ENCODE measurements at regions not wholly inside any gene's neighbourhood (a gene's known extent, or its start where the extent isn't known, plus 50 kb on each side); places are given as distances from the start of the nearest gene placed in this dataset.

DNA sequence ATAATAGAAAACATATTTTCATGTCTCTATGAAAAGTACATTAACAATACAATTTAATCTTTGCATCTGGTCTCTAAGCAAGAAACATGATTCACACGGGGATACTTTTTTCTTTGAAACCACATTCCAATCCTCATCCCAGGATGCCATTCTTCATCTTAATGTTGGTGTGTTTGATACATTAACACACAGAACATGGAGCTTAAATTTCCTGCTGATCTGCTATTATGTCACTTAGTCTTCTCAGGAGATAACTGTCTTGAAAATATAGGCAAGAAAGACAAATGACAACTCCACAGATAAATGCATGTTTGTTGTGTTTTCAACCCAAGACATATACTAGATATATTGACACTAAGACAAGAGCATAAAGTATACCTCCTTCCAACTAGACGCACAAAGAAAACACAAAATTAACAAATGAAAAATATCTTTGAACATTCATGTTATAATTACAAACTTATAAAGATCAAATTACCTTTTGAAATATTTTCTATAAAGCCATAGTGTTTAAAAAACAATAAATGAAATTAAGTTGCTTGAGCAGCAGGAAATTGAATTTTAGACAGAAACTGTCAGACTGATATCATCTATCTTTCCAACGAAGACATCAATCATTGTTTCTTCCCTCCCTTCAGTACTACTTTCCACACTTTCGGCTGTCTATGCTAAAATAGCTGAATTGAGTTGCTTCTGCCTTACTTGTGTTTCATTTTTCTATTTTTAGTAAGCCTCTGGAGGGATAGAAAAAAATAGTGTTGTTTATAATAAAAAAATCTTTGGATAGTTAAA, 1676.7 kb upstream of the CDH9 start:
- intact Hi-C loops (cut with micrococcal nuclease), result no loop called here
- Mint-ChIP-seq H3K4me3 (ENCODE audit: low read depth) (no peak overlapping the region), H3K9me3 (peaks cover 24% of the 10 kb centered on the region), H3K27me3 (ENCODE audit: low read depth) (no peaks in the 10 kb centered on the region), H3K27ac (no peak overlapping the region), H3K36me3 (ENCODE audit: low read depth) (no peaks in the 10 kb centered on the region), H3K4me1 (ENCODE audit: low read depth) (no peaks in the 10 kb centered on the region)
- no peak for DNase-seq (ENCODE audit: low spot score)

DNA sequence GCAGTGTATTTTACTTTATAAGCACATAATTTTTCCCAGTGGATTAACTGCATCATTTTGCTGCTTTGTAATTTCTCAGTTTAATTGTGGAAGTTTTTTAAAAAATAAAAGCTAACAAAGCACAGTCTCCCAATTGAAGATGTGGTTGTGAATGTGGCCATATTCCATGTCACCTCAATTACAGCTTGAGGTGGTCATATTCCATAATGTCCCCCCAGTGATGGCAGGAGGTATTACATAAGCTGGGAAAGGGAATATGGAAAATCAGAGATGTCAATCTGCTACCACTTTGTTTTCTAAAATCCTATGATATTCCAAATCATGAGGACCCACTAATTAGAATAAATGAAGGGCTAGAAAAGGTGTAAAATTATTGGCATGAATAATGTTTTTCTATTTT, 1672.0 kb upstream of the CDH9 start:
- no peak overlapping the region for H3K4me3 Mint-ChIP-seq (ENCODE audit: low read depth)
- intact Hi-C loops (cut with micrococcal nuclease), result no loop called here
- DNase-seq (ENCODE audit: low spot score), result no peak
- no peak overlapping the region for H3K27ac Mint-ChIP-seq
- H3K27me3 Mint-ChIP-seq (ENCODE audit: low read depth), result no peaks in the 10 kb centered on the region
- H3K36me3 Mint-ChIP-seq (ENCODE audit: low read depth), result no peaks in the 10 kb centered on the region
- no peaks in the 10 kb centered on the region for H3K4me1 Mint-ChIP-seq (ENCODE audit: low read depth)
- H3K9me3 Mint-ChIP-seq, result peaks cover 38% of the 10 kb centered on the region

DNA sequence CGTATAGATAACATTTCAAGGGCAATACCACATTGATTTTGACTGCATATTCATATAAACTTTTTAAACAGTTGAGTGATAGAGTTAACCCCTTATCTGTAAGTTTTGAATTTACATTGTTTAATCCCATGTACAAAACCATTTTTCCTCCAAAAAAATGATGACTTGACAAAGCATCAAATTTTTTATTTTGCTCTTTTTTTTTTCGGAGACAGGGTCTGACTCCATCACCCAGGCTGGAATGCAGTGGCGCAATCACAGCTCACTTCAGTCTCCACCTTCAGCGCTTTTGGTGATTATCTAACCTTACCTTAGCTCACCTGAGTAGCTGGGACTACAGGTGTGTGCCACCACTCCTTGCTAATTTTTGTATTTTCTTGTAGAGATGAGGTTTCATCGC, 1670.1 kb upstream of the CDH9 start:
- Mint-ChIP-seq H3K27ac (no peak overlapping the region), H3K4me3 (ENCODE audit: low read depth) (no peak overlapping the region), H3K4me1 (ENCODE audit: low read depth) (no peaks in the 10 kb centered on the region), H3K27me3 (ENCODE audit: low read depth) (no peaks in the 10 kb centered on the region), H3K36me3 (ENCODE audit: low read depth) (no peaks in the 10 kb centered on the region), H3K9me3 (peaks cover 36% of the 10 kb centered on the region)
- no peak for DNase-seq (ENCODE audit: low spot score)
- intact Hi-C loops (cut with micrococcal nuclease), result no loop called here

DNA sequence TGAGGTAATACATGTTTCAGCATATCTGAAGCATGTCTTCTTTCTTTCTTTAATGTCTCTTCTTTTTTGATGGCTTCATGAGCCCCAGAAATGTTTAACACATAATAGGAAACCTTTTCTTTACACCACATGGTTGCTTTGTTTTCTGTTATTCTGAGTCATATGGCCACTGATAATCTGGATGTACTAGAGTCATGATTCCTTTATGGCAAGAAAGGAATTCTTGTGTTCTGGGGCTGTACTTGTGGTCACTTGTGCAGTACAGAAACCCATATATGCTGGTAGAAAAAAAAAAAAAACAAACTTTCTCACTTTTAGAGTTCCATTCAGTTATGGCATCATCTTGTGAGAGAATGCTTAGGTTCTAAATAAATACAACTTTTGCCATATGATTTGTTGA, 1669.3 kb upstream of the CDH9 start:
- DNase-seq (ENCODE audit: low spot score), result no peak
- no peaks in the 10 kb centered on the region for H3K27me3 Mint-ChIP-seq (ENCODE audit: low read depth)
- H3K36me3 Mint-ChIP-seq (ENCODE audit: low read depth), result no peaks in the 10 kb centered on the region
- no peak overlapping the region for H3K27ac Mint-ChIP-seq
- intact Hi-C loops (cut with micrococcal nuclease), result no loop called here
- H3K9me3 Mint-ChIP-seq, result peaks cover 31% of the 10 kb centered on the region
- no peak overlapping the region for H3K4me3 Mint-ChIP-seq (ENCODE audit: low read depth)
- no peaks in the 10 kb centered on the region for H3K4me1 Mint-ChIP-seq (ENCODE audit: low read depth)

DNA sequence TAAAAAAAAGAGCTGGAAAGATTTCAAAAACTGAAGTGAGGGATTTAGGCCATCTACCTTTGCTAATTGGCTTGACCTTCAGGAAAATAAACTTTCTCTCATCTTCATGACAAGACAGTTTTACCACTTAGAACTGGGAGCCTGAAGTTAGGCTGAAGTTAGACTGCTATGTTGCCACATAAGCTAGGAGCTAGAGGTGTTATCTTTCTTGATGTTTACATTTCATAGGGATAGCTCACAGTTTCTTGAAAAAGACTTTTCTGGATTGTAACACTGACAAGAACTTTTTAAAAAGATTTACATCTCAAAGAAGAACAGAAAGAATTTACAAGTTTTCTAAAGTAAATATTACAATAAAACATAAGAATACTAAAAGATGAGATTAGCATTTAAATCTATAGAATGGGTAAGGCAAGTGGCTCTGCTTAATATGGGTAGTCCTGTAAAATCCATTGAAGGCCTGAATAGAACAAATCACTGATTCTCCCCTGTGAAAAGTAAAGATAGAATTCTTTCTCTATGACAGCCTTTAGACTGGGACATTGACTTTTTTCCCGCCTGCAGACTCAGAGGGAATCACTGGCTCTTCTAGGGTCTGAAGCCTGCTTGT, 1665.4 kb upstream of the CDH9 start:
- H3K9me3 Mint-ChIP-seq, result peaks cover 34% of the 10 kb centered on the region
- H3K4me3 Mint-ChIP-seq (ENCODE audit: low read depth), result no peak overlapping the region
- H3K27ac Mint-ChIP-seq, result no peak overlapping the region
- H3K4me1 Mint-ChIP-seq (ENCODE audit: low read depth), result no peaks in the 10 kb centered on the region
- H3K27me3 Mint-ChIP-seq (ENCODE audit: low read depth), result no peaks in the 10 kb centered on the region
- intact Hi-C loops (cut with micrococcal nuclease), result no loop called here
- no peaks in the 10 kb centered on the region for H3K36me3 Mint-ChIP-seq (ENCODE audit: low read depth)
- DNase-seq (ENCODE audit: low spot score), result no peak

DNA sequence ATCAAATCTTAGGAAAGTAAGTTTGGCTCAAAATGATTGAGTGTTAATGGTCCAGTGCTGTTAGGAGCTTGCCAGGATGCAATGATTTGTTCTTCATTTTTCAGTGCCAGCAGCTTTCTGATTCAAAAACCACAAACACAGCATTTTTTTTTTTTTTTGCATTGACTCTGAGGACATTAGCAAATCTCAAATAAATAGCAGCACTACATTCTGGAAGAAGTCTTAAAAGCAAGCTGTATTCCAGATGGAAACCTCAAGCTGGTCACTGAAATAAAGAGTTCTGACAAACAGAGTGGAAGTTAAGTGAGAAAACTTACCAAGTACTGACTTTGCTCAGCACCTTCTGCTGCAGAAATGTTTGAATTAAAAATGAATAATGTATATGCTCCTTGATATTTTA, 1653.1 kb upstream of the CDH9 start:
- intact Hi-C loops (cut with micrococcal nuclease), result no loop called here
- Mint-ChIP-seq H3K27ac (no peak overlapping the region), H3K4me1 (ENCODE audit: low read depth) (no peaks in the 10 kb centered on the region), H3K36me3 (ENCODE audit: low read depth) (no peaks in the 10 kb centered on the region), H3K9me3 (peaks cover 13% of the 10 kb centered on the region), H3K27me3 (ENCODE audit: low read depth) (no peaks in the 10 kb centered on the region), H3K4me3 (ENCODE audit: low read depth) (no peak overlapping the region)
- no peak for DNase-seq (ENCODE audit: low spot score)

DNA sequence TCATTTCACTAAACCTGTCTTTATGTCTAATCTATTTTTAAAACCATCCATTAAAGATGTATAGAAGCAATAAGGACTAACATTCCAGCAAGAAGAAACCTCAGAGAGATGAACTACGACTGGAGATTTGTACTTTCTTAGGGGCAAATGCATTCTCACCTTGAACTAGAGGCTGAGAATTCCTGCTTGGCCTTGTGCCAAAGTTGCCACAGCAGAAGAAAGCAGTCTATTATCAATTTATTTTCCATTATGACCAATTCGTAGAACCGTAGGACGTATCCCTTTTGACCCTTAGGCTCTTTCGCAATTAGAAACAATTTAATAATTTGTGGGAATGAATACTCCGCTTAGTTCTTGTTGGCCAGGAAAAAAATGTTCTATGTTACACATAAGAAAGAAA, 1647.4 kb upstream of the CDH9 start:
- Mint-ChIP-seq H3K27ac (no peak overlapping the region), H3K27me3 (ENCODE audit: low read depth) (no peaks in the 10 kb centered on the region), H3K36me3 (ENCODE audit: low read depth) (no peaks in the 10 kb centered on the region), H3K9me3 (peaks cover 15% of the 10 kb centered on the region), H3K4me1 (ENCODE audit: low read depth) (no peaks in the 10 kb centered on the region), H3K4me3 (ENCODE audit: low read depth) (no peak overlapping the region)
- DNase-seq (ENCODE audit: low spot score), result no peak
- intact Hi-C loops (cut with micrococcal nuclease), result no loop called here

DNA sequence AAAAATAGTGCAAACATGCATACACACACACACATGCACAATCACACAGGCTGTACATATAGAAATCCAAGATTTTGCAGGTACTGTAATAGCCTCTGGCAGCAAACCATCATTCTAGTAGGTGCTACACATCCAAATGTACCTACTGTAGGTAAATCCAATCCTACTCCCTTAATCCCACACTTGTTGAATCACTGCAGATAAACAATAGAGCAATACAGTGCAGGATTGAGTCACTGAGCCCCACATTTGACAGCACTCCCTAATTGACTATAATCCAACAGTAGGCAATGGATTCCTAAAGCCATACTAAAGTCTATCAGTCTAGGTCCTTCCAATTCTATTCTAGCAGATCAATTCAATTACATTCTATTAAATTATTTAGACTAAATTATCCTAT, 1640.5 kb upstream of the CDH9 start:
- H3K4me1 Mint-ChIP-seq (ENCODE audit: low read depth), result no peaks in the 10 kb centered on the region
- H3K27me3 Mint-ChIP-seq (ENCODE audit: low read depth), result no peaks in the 10 kb centered on the region
- H3K36me3 Mint-ChIP-seq (ENCODE audit: low read depth), result no peaks in the 10 kb centered on the region
- H3K9me3 Mint-ChIP-seq, result peaks cover 15% of the 10 kb centered on the region
- intact Hi-C loops (cut with micrococcal nuclease), result no loop called here
- no peak overlapping the region for H3K4me3 Mint-ChIP-seq (ENCODE audit: low read depth)
- no peak overlapping the region for H3K27ac Mint-ChIP-seq
- no peak for DNase-seq (ENCODE audit: low spot score)

DNA sequence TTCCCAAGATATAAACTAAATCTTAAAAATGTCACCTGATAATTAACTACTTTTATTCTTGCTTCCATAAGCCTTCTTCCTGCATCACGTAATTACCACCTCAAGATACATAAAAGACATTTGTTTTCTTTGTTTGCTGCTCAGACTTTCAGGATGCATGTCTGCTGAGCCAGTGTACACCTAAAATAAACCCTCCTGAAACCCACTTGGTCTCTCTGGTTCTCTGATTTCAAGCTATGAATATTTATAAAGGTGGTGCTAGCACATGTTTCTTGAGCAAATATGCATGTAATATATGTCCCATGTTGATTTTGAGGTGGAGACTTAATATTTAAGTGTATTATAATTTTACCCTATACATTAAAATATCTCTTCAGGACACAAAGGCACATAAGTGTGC, 1627.7 kb upstream of the CDH9 start:
- no peaks in the 10 kb centered on the region for H3K4me1 Mint-ChIP-seq (ENCODE audit: low read depth)
- no peaks in the 10 kb centered on the region for H3K27me3 Mint-ChIP-seq (ENCODE audit: low read depth)
- intact Hi-C loops (cut with micrococcal nuclease), result no loop called here
- H3K36me3 Mint-ChIP-seq (ENCODE audit: low read depth), result no peaks in the 10 kb centered on the region
- no peak overlapping the region for H3K4me3 Mint-ChIP-seq (ENCODE audit: low read depth)
- no peak overlapping the region for H3K27ac Mint-ChIP-seq
- DNase-seq (ENCODE audit: low spot score), result no peak
- H3K9me3 Mint-ChIP-seq, result peaks cover 60% of the 10 kb centered on the region

DNA sequence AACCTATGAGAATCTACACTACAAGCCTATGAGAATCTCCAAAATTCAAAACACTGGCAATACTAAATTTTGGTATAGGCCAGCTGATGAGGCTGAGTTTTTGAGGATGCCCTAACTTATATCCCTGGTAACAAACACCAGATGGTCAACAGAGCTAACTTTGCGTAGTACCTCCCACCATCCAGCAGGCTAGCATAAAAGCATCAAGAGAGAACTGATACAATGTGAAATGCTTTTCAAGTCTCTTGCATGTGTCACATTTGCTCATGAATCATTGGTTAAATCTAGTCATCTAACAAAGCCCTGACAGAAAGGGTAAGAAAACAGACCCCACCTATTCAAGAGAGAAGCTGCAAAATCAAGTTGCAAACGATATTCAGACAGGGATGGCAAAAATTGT, 1609.7 kb upstream of the CDH9 start:
- peaks cover 46% of the 10 kb centered on the region for H3K9me3 Mint-ChIP-seq
- no peaks in the 10 kb centered on the region for H3K4me1 Mint-ChIP-seq (ENCODE audit: low read depth)
- H3K27me3 Mint-ChIP-seq (ENCODE audit: low read depth), result no peaks in the 10 kb centered on the region
- DNase-seq (ENCODE audit: low spot score), result no peak
- intact Hi-C loops (cut with micrococcal nuclease), result no loop called here
- no peaks in the 10 kb centered on the region for H3K36me3 Mint-ChIP-seq (ENCODE audit: low read depth)
- no peak overlapping the region for H3K27ac Mint-ChIP-seq
- no peak overlapping the region for H3K4me3 Mint-ChIP-seq (ENCODE audit: low read depth)

DNA sequence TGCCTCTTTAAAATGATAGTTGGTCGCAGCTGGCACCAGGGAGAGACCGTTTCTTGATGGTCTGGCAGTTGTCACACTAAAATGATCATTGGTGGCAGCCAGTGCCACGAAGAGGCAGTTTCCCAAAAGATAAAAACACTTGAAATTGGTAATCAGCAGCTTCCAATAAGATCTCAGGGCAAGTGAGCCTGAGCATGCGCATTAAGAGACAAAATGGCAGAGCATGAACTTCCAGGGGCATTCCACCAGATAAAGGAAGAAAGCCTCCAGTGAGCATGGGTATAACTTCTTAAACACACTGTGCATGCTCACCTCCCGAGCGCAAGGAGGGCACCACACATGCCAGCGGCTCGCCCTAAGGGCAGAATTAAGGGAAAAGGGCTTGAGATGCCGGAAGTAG, 1594.2 kb upstream of the CDH9 start:
- intact Hi-C loops (cut with micrococcal nuclease), result no loop called here
- H3K36me3 Mint-ChIP-seq (ENCODE audit: low read depth), result no peaks in the 10 kb centered on the region
- peaks cover 37% of the 10 kb centered on the region for H3K9me3 Mint-ChIP-seq
- no peaks in the 10 kb centered on the region for H3K4me1 Mint-ChIP-seq (ENCODE audit: low read depth)
- H3K4me3 Mint-ChIP-seq (ENCODE audit: low read depth), result no peak overlapping the region
- DNase-seq (ENCODE audit: low spot score), result no peak
- no peak overlapping the region for H3K27ac Mint-ChIP-seq
- H3K27me3 Mint-ChIP-seq (ENCODE audit: low read depth), result no peaks in the 10 kb centered on the region

DNA sequence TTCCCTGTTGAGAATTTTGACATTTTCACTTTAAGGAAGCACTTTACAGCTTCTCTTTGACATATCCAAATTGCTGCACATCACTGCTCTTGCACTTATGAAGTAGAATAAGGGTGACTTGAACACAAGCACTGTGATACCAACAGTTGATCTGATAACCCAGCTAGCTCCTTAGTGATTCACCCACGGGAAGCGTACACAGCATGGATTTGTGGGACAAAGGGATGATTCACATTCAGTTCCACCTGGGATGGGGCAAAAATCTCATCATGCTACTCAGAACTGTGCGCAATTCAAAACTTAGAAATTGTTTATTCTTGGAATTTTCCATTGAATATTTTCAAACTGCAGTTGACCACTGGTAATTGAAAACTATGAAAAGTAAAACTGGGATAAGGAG, 1565.5 kb upstream of the CDH9 start:
- Mint-ChIP-seq H3K4me3 (ENCODE audit: low read depth) (no peak overlapping the region), H3K27ac (no peak overlapping the region), H3K4me1 (ENCODE audit: low read depth) (no peaks in the 10 kb centered on the region), H3K9me3 (peaks cover 37% of the 10 kb centered on the region), H3K27me3 (ENCODE audit: low read depth) (no peaks in the 10 kb centered on the region), H3K36me3 (ENCODE audit: low read depth) (no peaks in the 10 kb centered on the region)
- intact Hi-C loops (cut with micrococcal nuclease), result no loop called here
- no peak for DNase-seq (ENCODE audit: low spot score)

DNA sequence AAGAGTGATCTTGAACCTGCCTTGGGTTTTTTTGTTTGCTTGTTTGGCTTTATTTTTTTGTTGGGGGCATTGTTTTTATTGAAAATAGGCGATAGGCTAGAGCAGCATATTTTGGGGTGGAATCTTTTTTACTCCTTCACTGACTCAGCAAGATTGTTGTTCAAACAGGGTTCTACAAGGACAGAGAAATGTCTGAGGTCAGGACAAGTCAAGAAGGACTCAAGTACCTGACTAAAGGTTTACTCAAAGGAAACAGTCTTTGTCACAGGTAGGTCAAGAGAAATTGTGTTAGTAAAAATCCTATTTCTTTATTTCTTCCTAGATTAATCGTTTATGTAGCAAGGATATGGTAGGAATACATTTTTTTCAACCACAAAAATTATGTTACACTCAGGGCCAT, 1564.0 kb upstream of the CDH9 start:
- Mint-ChIP-seq H3K27ac (no peak overlapping the region), H3K4me1 (ENCODE audit: low read depth) (no peaks in the 10 kb centered on the region), H3K27me3 (ENCODE audit: low read depth) (no peaks in the 10 kb centered on the region), H3K36me3 (ENCODE audit: low read depth) (no peaks in the 10 kb centered on the region), H3K4me3 (ENCODE audit: low read depth) (no peak overlapping the region), H3K9me3 (peaks cover 28% of the 10 kb centered on the region)
- DNase-seq (ENCODE audit: low spot score), result no peak
- intact Hi-C loops (cut with micrococcal nuclease), result no loop called here
